Esophagus muscularis mucosa (tissue), 4 donors: ENCODE measurements at regions not wholly inside any gene's neighbourhood (a gene's known extent, or its start where the extent isn't known, plus 50 kb on each side); places are given as distances from the start of the nearest gene placed in this dataset.

Experiments used
- DNase-seq: peaks from one replicate; pipeline ENCODE4 v3.0.0-alpha.2; 2017; ENCODE audit errors: extremely low spot score
- H3K27ac ChIP-seq, 4 donors: fragments of 200-600 bp; sonication (generic); replicated peaks in 1 of 4; 1 replicate in 3 of 4; 2 replicates in 1 of 4; pipeline ENCODE4 v1.5.1; 2016 to 2019; ENCODE audit warnings: mild to moderate bottlenecking in 1 of 4
- H3K27me3 ChIP-seq, 4 donors: fragments of 200-600 bp; sonication (generic); one replicate each; pipeline versions ENCODE4 v1.5.1 to v1.6.0; 2016 to 2019
- H3K36me3 ChIP-seq, 4 donors: fragments of 200-600 bp; sonication (generic); one replicate each; pipeline ENCODE4 v1.5.1; 2016 to 2019
- H3K4me1 ChIP-seq, 4 donors: fragments of 200-600 bp; sonication (generic); one replicate each; pipeline ENCODE4 v1.5.1; 2016 to 2019
- H3K4me3 ChIP-seq, 4 donors: fragments of 200-600 bp; sonication (generic); 1 replicate in 2 of 4; 2 replicates in 2 of 4; pipeline ENCODE4 v1.5.1; 2016 to 2019; ENCODE audit warnings: mild to moderate bottlenecking in 4 of 4, moderate library complexity in 1 of 4
- H3K9me3 ChIP-seq, 4 donors: fragments of 200-600 bp; sonication (generic); 1 replicate in 3 of 4; 2 replicates in 1 of 4; pipeline ENCODE4 v1.5.1; 2016 to 2019
- CTCF ChIP-seq, 3 experiments: fragments of 200-600 bp in 2 of 3; fragments of 450-650 bp in 1 of 3; sonication (generic) in 2 of 3; IDR thresholded peaks; one replicate each; pipeline ENCODE4 v1.5.1; 2017 to 2019; ENCODE audit warnings: antibody characterized with exemption in 3 of 3, mild to moderate bottlenecking in 2 of 3, moderate library complexity in 1 of 3
- EP300 ChIP-seq: sonication (generic); formaldehyde crosslinking; IDR thresholded peaks from one replicate; pipeline ENCODE4 v1.6.1; 2017; ENCODE audit warnings: antibody characterized with exemption
- POLR2A ChIP-seq: fragments of 450-650 bp; IDR thresholded peaks from one replicate; pipeline ENCODE4 v1.6.1; 2017; ENCODE audit warnings: antibody characterized with exemption, moderate library complexity, mild to moderate bottlenecking, low read depth
- POLR2AphosphoS5 ChIP-seq, 2 donors: sonication (generic); formaldehyde crosslinking; IDR thresholded peaks; one replicate each; pipeline ENCODE4 v1.6.1; 2017; ENCODE audit warnings: antibody characterized with exemption in 2 of 2
- WGBS: methylation state at CpG from one replicate; pipeline ENCODE4 v1.1.5; 2018; 5-methylcytosine and 5-hydroxymethylcytosine counted together
- intact Hi-C: fragments of 100-400 bp; cut with DNase I; formaldehyde crosslinking; loops from one replicate; pipeline ENCODE4 v1.15.1; 2023

- no peaks in the 10 kb centered on the region for H3K36me3 ChIP-seq
- intact Hi-C loops = no loop called here
- no peak overlapping the region for H3K4me3 ChIP-seq
- H3K27me3 ChIP-seq = no peaks in the 10 kb centered on the region
- no peak for DNase-seq
- H3K9me3 ChIP-seq = no peaks in the 10 kb centered on the region
- TF ChIP-seq POLR2AphosphoS5 (IDR thresholded peaks at IDR 0.05) (no peak), POLR2A (no peak), CTCF (IDR thresholded peaks at IDR 0.05) (no peak), EP300 (no peak)
- no peak overlapping the region for H3K27ac ChIP-seq
- WGBS = 62% methylated on average over 3 of the region's 3 CpGs
- no peaks in the 10 kb centered on the region for H3K4me1 ChIP-seq
These were observed 1397.2 kb upstream of the PCDH9 start for GRCh38 chr13:68627379-68627778.

GRCh38 chr13:68616600-68617222 lies 1386.6 kb upstream of the PCDH9 start:
- no peak overlapping the region for H3K27ac ChIP-seq
- no peaks in the 10 kb centered on the region for H3K27me3 ChIP-seq
- no peaks in the 10 kb centered on the region for H3K36me3 ChIP-seq
- DNase-seq = no peak
- intact Hi-C loops = no loop called here
- WGBS = 86% methylated on average over 1 of the region's 10 CpGs
- peaks cover 0 to 5% (median 0%) of the 10 kb centered on the region in 4 donors for H3K9me3 ChIP-seq
- H3K4me1 ChIP-seq = no peaks in the 10 kb centered on the region
- no peak overlapping the region for H3K4me3 ChIP-seq
- no peak for TF ChIP-seq POLR2AphosphoS5 (IDR thresholded peaks at IDR 0.05)
- no peak for TF ChIP-seq CTCF (IDR thresholded peaks at IDR 0.05)
- no peak for TF ChIP-seq EP300
- TF ChIP-seq POLR2A = no peak

GRCh38 chr13:68609661-68610060 lies 1379.5 kb upstream of the PCDH9 start:
- no peaks in the 10 kb centered on the region for H3K27me3 ChIP-seq
- no peaks in the 10 kb centered on the region for H3K36me3 ChIP-seq
- H3K4me3 ChIP-seq = no peak overlapping the region
- intact Hi-C loops = no loop called here
- TF ChIP-seq CTCF (IDR thresholded peaks at IDR 0.05) (no peak), POLR2AphosphoS5 (IDR thresholded peaks at IDR 0.05) (no peak), EP300 (no peak), POLR2A (no peak)
- H3K27ac ChIP-seq = no peak overlapping the region
- DNase-seq = no peak
- WGBS = 75% methylated on average over 8 of the region's 8 CpGs
- H3K4me1 ChIP-seq = no peaks in the 10 kb centered on the region
- no peaks in the 10 kb centered on the region for H3K9me3 ChIP-seq

- TF ChIP-seq POLR2A (no peak), EP300 (no peak), POLR2AphosphoS5 (IDR thresholded peaks at IDR 0.05) (no peak), CTCF (IDR thresholded peaks at IDR 0.05) (no peak)
- no peak for DNase-seq
- Histone ChIP-seq H3K27ac (no peak overlapping the region), H3K9me3 (no peaks in the 10 kb centered on the region), H3K4me1 (no peaks in the 10 kb centered on the region), H3K27me3 (no peaks in the 10 kb centered on the region), H3K4me3 (no peak overlapping the region), H3K36me3 (no peaks in the 10 kb centered on the region)
- intact Hi-C loops = no loop called here
These were observed 1378.0 kb upstream of the PCDH9 start for GRCh38 chr13:68608147-68608546.

- no peaks in the 10 kb centered on the region for H3K27me3 ChIP-seq
- no peaks in the 10 kb centered on the region for H3K36me3 ChIP-seq
- TF ChIP-seq POLR2A (no peak), POLR2AphosphoS5 (IDR thresholded peaks at IDR 0.05) (no peak), EP300 (no peak), CTCF (IDR thresholded peaks at IDR 0.05) (no peak)
- no peak overlapping the region for H3K27ac ChIP-seq
- no peak overlapping the region for H3K4me3 ChIP-seq
- no peak for DNase-seq
- H3K9me3 ChIP-seq = no peaks in the 10 kb centered on the region
- H3K4me1 ChIP-seq = no peaks in the 10 kb centered on the region
- intact Hi-C loops = no loop called here
These were observed 1367.5 kb upstream of the PCDH9 start for GRCh38 chr13:68597641-68598040.
